ENCODE measurements at regions not wholly inside any gene's neighbourhood (a gene's known extent, or its start where the extent isn't known, plus 50 kb on each side); places are given as distances from the start of the nearest gene placed in this dataset.

DNA sequence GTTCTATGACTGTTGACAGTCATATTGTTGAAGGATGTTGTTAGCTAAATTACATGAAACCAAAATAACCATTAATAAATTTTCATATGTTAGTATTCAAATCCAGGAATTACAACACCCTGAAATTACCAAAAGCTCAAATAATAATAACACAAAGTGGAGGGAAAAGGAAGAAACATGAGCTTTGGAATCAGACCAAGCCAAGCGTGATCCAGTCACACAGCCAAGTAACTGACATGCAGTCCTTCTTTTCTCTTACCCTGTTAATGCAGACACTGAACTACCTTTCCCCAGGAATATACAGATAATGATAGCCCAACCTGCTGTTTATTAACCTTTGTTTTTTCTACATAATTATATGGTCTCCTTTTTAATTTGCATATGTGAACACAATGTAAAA, 130.2 kb downstream of the HS3ST1 start:
- no peak overlapping the region for H2AK5ac ChIP-seq (ENCODE audit: low read depth, low read length)
- no peak overlapping the region for H3K4me2 ChIP-seq (ENCODE audit: insufficient read depth in 1 of 2, low read depth in 2 of 2, low read length in 2 of 2)
- no peak overlapping the region for H3K14ac ChIP-seq (ENCODE audit: insufficient read length)
- H2BK15ac ChIP-seq (ENCODE audit: low read length) = no peak overlapping the region
- no peak overlapping the region for H2AFZ ChIP-seq (ENCODE audit: low read length)
- no peak overlapping the region for H3K4ac ChIP-seq (replicated peaks; ENCODE audit: insufficient read length, low read depth, low read length)
- ChIA-PET CTCF (ENCODE audit: partially characterized antibody) (no interaction called here), POLR2A (ENCODE audit: partially characterized antibody) (no interaction called here)
- H4K20me1 ChIP-seq (replicated peaks in 1 of 2; ENCODE audit: control insufficient read depth in 1 of 2, insufficient read depth in 2 of 2, low read length in 2 of 2) = no peaks in the 10 kb centered on the region
- no peak overlapping the region for H3K27ac ChIP-seq (ENCODE audit: low read depth, low read length)
- H3K23me2 ChIP-seq (ENCODE audit: low read depth, low read length) = no peaks in the 10 kb centered on the region
- 88% methylated on average over 1 of the region's 1 CpG; no CpG with 5 or more reads in 1 of the 2 experiments for WGBS, 2 experiments (ENCODE audit: extremely low coverage in 1 of 2, insufficient coverage in 1 of 2, insufficient read length in 1 of 2, insufficient replicate concordance in 2 of 2, low coverage in 1 of 2, low lambda C conversion rate in 2 of 2, missing lambda C conversion rate in 1 of 2)
- FAIRE-seq = no peak
- TF ChIP-seq MAFK (IDR thresholded peaks at IDR 0.05; ENCODE audit: low read depth, low read length) (no peak), SP1 (IDR thresholded peaks at IDR 0.05; ENCODE audit: low read depth, low read length) (no peak), FOSL1 (IDR thresholded peaks at IDR 0.05; ENCODE audit: insufficient read depth, low read depth, low read length) (no peak), BACH1 (IDR thresholded peaks at IDR 0.05; ENCODE audit: low read length) (no peak), KDM1A (IDR thresholded peaks at IDR 0.05; ENCODE audit: borderline replicate concordance, low read length) (no peak), CBX8 (IDR thresholded peaks at IDR 0.05; ENCODE audit: borderline replicate concordance, low read depth, low read length) (no peak), GABPA (IDR thresholded peaks at IDR 0.05; ENCODE audit: borderline replicate concordance, insufficient read depth, low read length) (no peak)
- TF ChIP-seq, protein P1, sequence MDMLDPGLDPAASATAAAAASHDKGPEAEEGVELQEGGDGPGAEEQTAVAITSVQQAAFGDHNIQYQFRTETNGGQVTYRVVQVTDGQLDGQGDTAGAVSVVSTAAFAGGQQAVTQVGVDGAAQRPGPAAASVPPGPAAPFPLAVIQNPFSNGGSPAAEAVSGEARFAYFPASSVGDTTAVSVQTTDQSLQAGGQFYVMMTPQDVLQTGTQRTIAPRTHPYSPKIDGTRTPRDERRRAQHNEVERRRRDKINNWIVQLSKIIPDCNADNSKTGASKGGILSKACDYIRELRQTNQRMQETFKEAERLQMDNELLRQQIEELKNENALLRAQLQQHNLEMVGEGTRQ (IDR thresholded peaks at IDR 0.05; ENCODE audit: low read length) = no peak
- H3K79me1 ChIP-seq (ENCODE audit: low read depth, low read length) = no peaks in the 10 kb centered on the region
- no peaks in the 10 kb centered on the region for H3K4me1 ChIP-seq (replicated peaks in 1 of 4; ENCODE audit: control insufficient read depth in 3 of 4, insufficient read depth in 4 of 4, low read length in 3 of 4)
- no peak overlapping the region for H2BK5ac ChIP-seq (ENCODE audit: low read depth, low read length)
- no peak overlapping the region for H3K9ac ChIP-seq (replicated peaks in 1 of 4; ENCODE audit: extremely low read depth in 1 of 4, low read depth in 3 of 4, low read length in 3 of 4)
- H3K56ac ChIP-seq (replicated peaks; ENCODE audit: insufficient read length, low read depth, low read length) = no peak overlapping the region
- no peak overlapping the region for H4K8ac ChIP-seq (ENCODE audit: extremely low read depth, insufficient read depth, low read length)
- no peaks in the 10 kb centered on the region for H3K27me3 ChIP-seq (replicated peaks in 1 of 4; ENCODE audit: control insufficient read depth in 3 of 4, extremely low read depth in 1 of 4, insufficient read depth in 3 of 4, low read length in 3 of 4)
- no peak for DNase-seq (ENCODE audit: low read depth in 1 of 2, low spot score in 2 of 2)
- H3K23ac ChIP-seq (ENCODE audit: insufficient read length) = no peak overlapping the region
- no peak overlapping the region for H2BK12ac ChIP-seq (ENCODE audit: low read depth, low read length)
- no peak overlapping the region for H3K18ac ChIP-seq (ENCODE audit: extremely low read depth, low read length)
- H3K9me3 ChIP-seq (ENCODE audit: insufficient read depth in 2 of 2, low read depth in 1 of 2, low read length in 1 of 2) = no peaks in the 10 kb centered on the region
- H4K91ac ChIP-seq (replicated peaks; ENCODE audit: insufficient read length, low read length) = no peak overlapping the region
- no peaks in the 10 kb centered on the region for H3K36me3 ChIP-seq (ENCODE audit: control insufficient read depth in 2 of 4, insufficient read depth in 4 of 4, low read length in 3 of 4)
- no peaks in the 10 kb centered on the region for H3K79me2 ChIP-seq (ENCODE audit: control insufficient read depth in 1 of 2, insufficient read depth in 2 of 2, low read length in 2 of 2)
- H2BK20ac ChIP-seq (ENCODE audit: low read length) = no peak overlapping the region
- no peak overlapping the region for H4K5ac ChIP-seq (ENCODE audit: insufficient read length, low read depth, low read length)
- no peak overlapping the region for H3K4me3 ChIP-seq (ENCODE audit: extremely low read depth in 1 of 4, insufficient read depth in 2 of 4, low read depth in 3 of 4, low read length in 4 of 4)
- no peak overlapping the region for H2BK120ac ChIP-seq (replicated peaks; ENCODE audit: low read depth, low read length)

All from H1 (cell line).